SK-N-MC (cell line): ENCODE measurements at regions not wholly inside any gene's neighbourhood (a gene's known extent, or its start where the extent isn't known, plus 50 kb on each side); places are given as distances from the start of the nearest gene placed in this dataset.

Experiments used
- DNase-seq: peaks from one replicate; pipeline ENCODE4 v3.0.0-alpha.2; 2011; ENCODE audit warnings: low read depth, low spot score
- H3K27ac ChIP-seq: fragments of 200-600 bp; sonication (generic); 2 replicates; pipeline ENCODE4 v1.5.1; 2016; ENCODE audit warnings: mixed run types
- H3K36me3 ChIP-seq: fragments of 200-600 bp; sonication (generic); 2 replicates; pipeline ENCODE4 v1.6.1; 2017; ENCODE audit warnings: antibody characterized with exemption, low read length, mixed read lengths; ENCODE audit not compliant: insufficient read depth
- H3K4me3 ChIP-seq: fragments of 200-600 bp; sonication (generic); 2 replicates; pipeline ENCODE4 v1.5.1; 2016
- H3K9ac ChIP-seq: fragments of 200-600 bp; sonication (generic); 2 replicates; pipeline ENCODE4 v1.8.0; 2017; ENCODE audit warnings: mixed run types, mixed read lengths; ENCODE audit not compliant: insufficient read length
- H3K9me3 ChIP-seq: fragments of 200-600 bp; sonication (generic); 2 replicates; pipeline ENCODE4 v1.6.1; 2017; ENCODE audit warnings: low read depth, mild to moderate bottlenecking, antibody characterized with exemption, low read length, moderate library complexity, mixed read lengths
- EZH2 ChIP-seq: fragments of 200-600 bp; sonication (generic); IDR thresholded peaks from one replicate; pipeline ENCODE4 v1.6.1; 2017; ENCODE audit warnings: antibody characterized with exemption
- FOXP2 ChIP-seq: optimal IDR thresholded peaks from 2 replicates; pipeline ENCODE3; 2011; ENCODE audit warnings: mild to moderate bottlenecking, moderate library complexity; ENCODE audit not compliant: insufficient read depth; ENCODE audit errors: extremely low read length, control extremely low read depth
- POLR2AphosphoS5 ChIP-seq: IDR thresholded peaks from 2 replicates; pipeline ENCODE4 v1.6.1; 2012; ENCODE audit warnings: mild to moderate bottlenecking, low read depth, low read length, borderline replicate concordance

GRCh38 chr2:8416849-8417832, 264.7 kb upstream of the ID2 start:
- Histone ChIP-seq H3K4me3 (no peak overlapping the region), H3K9me3 (no peaks in the 10 kb centered on the region), H3K36me3 (no peaks in the 10 kb centered on the region), H3K27ac (no peak overlapping the region), H3K9ac (no peak overlapping the region)
- TF ChIP-seq FOXP2 (no peak), POLR2AphosphoS5 (no peak), EZH2 (no peak)
- no peak for DNase-seq

DNA sequence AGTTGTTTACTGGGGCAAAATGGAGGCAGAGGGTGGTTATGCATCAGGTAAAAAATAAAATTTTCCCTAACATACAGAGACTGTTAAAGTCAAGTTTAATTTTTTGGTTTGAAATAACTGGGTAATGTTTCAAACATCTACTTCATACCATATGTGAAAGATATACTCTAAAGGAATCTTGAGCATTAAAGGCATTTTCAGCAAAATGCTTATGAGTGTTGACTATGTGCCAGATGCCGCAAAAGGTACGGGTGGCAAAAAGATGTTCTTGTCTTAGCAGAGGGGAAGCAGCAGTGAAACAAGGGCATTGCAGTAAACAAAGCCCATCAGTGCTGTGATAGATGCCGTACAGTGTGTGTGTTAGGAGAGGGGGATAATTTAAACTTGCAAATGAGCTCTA, 263.1 kb upstream of the ID2 start:
- no peaks in the 10 kb centered on the region for H3K36me3 ChIP-seq
- no peaks in the 10 kb centered on the region for H3K9me3 ChIP-seq
- 0 out of 2 replicates have a peak overlapping the region, but pooled peaks have one; percentile 18 for H3K27ac ChIP-seq
- DNase-seq: no peak
- no peak overlapping the region for H3K9ac ChIP-seq
- no peak overlapping the region for H3K4me3 ChIP-seq
- TF ChIP-seq POLR2AphosphoS5 (no peak), EZH2 (no peak), FOXP2 (no peak)

- Histone ChIP-seq H3K36me3 (no peaks in the 10 kb centered on the region), H3K27ac (no peak overlapping the region), H3K4me3 (no peak overlapping the region), H3K9me3 (no peaks in the 10 kb centered on the region), H3K9ac (no peak overlapping the region)
- TF ChIP-seq FOXP2 (no peak), POLR2AphosphoS5 (no peak), EZH2 (no peak)
- DNase-seq: no peak
Observed at GRCh38 chr2:8421658-8422449, 260.0 kb upstream of the ID2 start.

DNA sequence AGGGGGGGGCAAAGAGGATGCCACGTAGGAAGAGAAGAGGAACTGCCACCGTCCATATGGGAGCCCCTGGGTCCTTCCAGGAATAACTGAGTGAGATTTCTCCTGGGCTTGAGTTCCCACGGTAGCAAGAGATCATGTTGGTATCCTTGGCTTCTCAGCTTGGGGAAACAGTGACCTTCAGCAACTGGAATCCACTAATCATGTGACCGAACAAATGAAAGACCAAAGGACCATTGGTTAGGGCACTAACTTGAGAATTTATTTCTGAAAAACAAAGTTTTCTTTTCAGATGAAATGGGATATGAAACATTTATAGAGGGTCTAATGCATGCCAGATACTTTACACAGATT, 259.4 kb upstream of the ID2 start:
- DNase-seq: no peak
- no peak for TF ChIP-seq POLR2AphosphoS5
- TF ChIP-seq FOXP2: no peak
- no peak for TF ChIP-seq EZH2
- Histone ChIP-seq H3K9ac (no peak overlapping the region), H3K27ac (no peak overlapping the region), H3K4me3 (no peak overlapping the region), H3K9me3 (no peaks in the 10 kb centered on the region), H3K36me3 (no peaks in the 10 kb centered on the region)

- H3K9ac ChIP-seq: no peak overlapping the region
- H3K36me3 ChIP-seq: no peaks in the 10 kb centered on the region
- DNase-seq: no peak
- no peak overlapping the region for H3K27ac ChIP-seq
- no peaks in the 10 kb centered on the region for H3K9me3 ChIP-seq
- TF ChIP-seq FOXP2 (no peak), EZH2 (no peak), POLR2AphosphoS5 (no peak)
- H3K4me3 ChIP-seq: no peak overlapping the region
Observed at GRCh38 chr2:8424997-8425900, 256.6 kb upstream of the ID2 start.

DNA sequence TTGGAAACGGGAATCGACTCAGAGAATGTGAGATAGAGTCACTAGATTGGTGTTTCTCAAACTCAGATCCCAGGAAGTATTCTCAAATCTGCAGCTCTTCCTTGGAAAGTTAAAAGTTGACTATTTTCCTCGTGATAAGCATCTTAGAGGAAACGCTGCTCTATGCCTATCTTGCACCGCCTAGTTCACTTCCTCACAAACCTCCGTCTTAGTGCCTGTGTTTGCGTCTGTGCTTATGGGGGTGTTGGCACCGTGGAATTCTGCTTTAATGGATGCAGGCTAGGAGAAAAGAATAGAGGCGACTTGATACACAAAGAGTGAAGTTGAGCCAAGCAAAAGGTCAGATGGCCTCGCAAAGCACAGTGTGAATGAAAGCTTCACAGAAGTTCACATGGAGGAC, 255.3 kb upstream of the ID2 start:
- no peaks in the 10 kb centered on the region for H3K36me3 ChIP-seq

DNA sequence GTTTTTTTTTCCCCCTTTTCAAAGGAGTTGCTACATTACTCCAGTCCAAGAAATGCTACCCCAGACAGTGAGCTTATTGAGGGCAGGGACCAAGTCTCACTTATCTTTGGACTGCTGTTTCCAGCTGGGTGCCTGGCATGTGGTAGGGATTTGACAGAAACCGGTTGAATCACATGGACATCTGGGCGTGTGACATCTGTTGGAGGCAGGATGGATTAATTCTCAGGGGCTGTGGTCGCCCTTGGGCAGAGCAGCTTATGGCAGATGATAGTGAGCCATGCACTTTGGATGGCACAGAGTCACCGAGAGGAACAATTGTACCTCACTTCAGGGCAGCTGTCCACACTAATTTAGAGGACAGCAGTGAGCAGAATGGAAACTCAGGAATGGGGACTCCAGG, 254.6 kb upstream of the ID2 start:
- no peaks in the 10 kb centered on the region for H3K36me3 ChIP-seq
- no peak overlapping the region for H3K9ac ChIP-seq
- TF ChIP-seq EZH2 (no peak), POLR2AphosphoS5 (no peak), FOXP2 (no peak)
- DNase-seq: no peak
- H3K9me3 ChIP-seq: no peaks in the 10 kb centered on the region
- no peak overlapping the region for H3K27ac ChIP-seq
- no peak overlapping the region for H3K4me3 ChIP-seq

More for the DNA sequence above, 255.3 kb upstream of the ID2 start:
- H3K9ac ChIP-seq: no peak overlapping the region
- no peak for DNase-seq
- no peaks in the 10 kb centered on the region for H3K9me3 ChIP-seq
- TF ChIP-seq EZH2: no peak
- no peak for TF ChIP-seq POLR2AphosphoS5
- TF ChIP-seq FOXP2: no peak
- H3K4me3 ChIP-seq: no peak overlapping the region
- H3K27ac ChIP-seq: no peak overlapping the region

DNA sequence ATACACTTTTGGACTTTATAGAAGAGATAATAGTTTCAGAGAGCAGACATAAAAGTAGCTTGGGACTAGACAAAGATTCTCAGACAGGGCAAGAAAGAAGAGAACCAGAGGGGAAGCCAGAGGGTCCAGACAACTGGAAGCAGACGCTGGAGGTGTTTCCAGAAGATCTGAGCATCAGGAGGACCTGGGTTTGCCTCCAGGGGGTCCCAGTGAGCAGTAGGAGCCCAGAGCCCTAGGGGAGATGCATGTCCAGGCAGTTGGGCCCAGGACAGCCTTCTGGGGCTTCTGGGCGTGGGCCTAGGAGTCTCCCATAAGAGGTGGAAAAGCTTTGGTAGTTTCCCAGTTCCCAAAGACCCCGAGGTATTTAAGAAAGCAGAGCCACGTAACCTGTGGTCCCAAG, 251.2 kb upstream of the ID2 start:
- TF ChIP-seq EZH2: no peak
- no peak for TF ChIP-seq POLR2AphosphoS5
- no peak for TF ChIP-seq FOXP2
- no peak overlapping the region for H3K27ac ChIP-seq

More for the DNA sequence above, 251.2 kb upstream of the ID2 start:
- DNase-seq: no peak
- no peak overlapping the region for H3K4me3 ChIP-seq
- no peak overlapping the region for H3K9ac ChIP-seq
- no peaks in the 10 kb centered on the region for H3K9me3 ChIP-seq
- no peaks in the 10 kb centered on the region for H3K36me3 ChIP-seq
